ENCODE measurements at regions not wholly inside any gene's neighbourhood (a gene's known extent, or its start where the extent isn't known, plus 50 kb on each side); places are given as distances from the start of the nearest gene placed in this dataset.

- no peak overlapping the region for H4K8ac ChIP-seq (ENCODE audit: low read depth, low read length)
- no peak overlapping the region for H4K91ac ChIP-seq (ENCODE audit: low read depth, low read length)
- H2AK5ac ChIP-seq (ENCODE audit: low read length) = no peak overlapping the region
- no peaks in the 10 kb centered on the region for H3K79me1 ChIP-seq (ENCODE audit: low read length)
- peaks cover 6% of the 10 kb centered on the region for H3K9me3 ChIP-seq (ENCODE audit: insufficient read depth, low read depth, low read length)
- H3K27me3 ChIP-seq (ENCODE audit: insufficient read depth, low read length) = no peaks in the 10 kb centered on the region
- H2BK12ac ChIP-seq (ENCODE audit: low read length) = no peak overlapping the region
- no peaks in the 10 kb centered on the region for H3K36me3 ChIP-seq (ENCODE audit: control insufficient read depth in 1 of 2, insufficient read depth in 2 of 2, low read length in 2 of 2)
- no peak overlapping the region for H3K9ac ChIP-seq (ENCODE audit: low read length)
- no peak overlapping the region for H2BK120ac ChIP-seq (ENCODE audit: insufficient read depth, low read length, poor library complexity)
- no peak overlapping the region for H3K4me3 ChIP-seq (ENCODE audit: low read depth, low read length)
- H4K12ac ChIP-seq (ENCODE audit: low read depth, low read length) = no peak overlapping the region
- no peak overlapping the region for H3K14ac ChIP-seq (ENCODE audit: low read length)
- no peak overlapping the region for H3K4ac ChIP-seq (ENCODE audit: low read depth, low read length)
- no peaks in the 10 kb centered on the region for H3K4me1 ChIP-seq (ENCODE audit: control insufficient read depth in 1 of 2, insufficient read depth in 2 of 2, low read length in 2 of 2)
- no peak overlapping the region for H3K23ac ChIP-seq (ENCODE audit: low read length)
- no peak overlapping the region for H3K18ac ChIP-seq (ENCODE audit: low read length)
- H3K4me2 ChIP-seq (ENCODE audit: low read length) = no peak overlapping the region
- no peak overlapping the region for H2BK5ac ChIP-seq (ENCODE audit: low read depth, low read length, poor library complexity)
- H3K79me2 ChIP-seq (ENCODE audit: control insufficient read depth, insufficient read depth, low read length, poor library complexity) = no peaks in the 10 kb centered on the region
- H2AFZ ChIP-seq (ENCODE audit: insufficient read depth, low read length, poor library complexity) = no peak overlapping the region
- no peak for DNase-seq
- no CpG with 5 or more reads among the region's 22 CpGs for WGBS (ENCODE audit: extremely low coverage, insufficient coverage, insufficient read length)
- no peak overlapping the region for H3K27ac ChIP-seq (ENCODE audit: low read depth, low read length)
These were observed 289.9 kb upstream of the MC4R start for GRCh38 chr18:60662491-60662890.

DNA sequence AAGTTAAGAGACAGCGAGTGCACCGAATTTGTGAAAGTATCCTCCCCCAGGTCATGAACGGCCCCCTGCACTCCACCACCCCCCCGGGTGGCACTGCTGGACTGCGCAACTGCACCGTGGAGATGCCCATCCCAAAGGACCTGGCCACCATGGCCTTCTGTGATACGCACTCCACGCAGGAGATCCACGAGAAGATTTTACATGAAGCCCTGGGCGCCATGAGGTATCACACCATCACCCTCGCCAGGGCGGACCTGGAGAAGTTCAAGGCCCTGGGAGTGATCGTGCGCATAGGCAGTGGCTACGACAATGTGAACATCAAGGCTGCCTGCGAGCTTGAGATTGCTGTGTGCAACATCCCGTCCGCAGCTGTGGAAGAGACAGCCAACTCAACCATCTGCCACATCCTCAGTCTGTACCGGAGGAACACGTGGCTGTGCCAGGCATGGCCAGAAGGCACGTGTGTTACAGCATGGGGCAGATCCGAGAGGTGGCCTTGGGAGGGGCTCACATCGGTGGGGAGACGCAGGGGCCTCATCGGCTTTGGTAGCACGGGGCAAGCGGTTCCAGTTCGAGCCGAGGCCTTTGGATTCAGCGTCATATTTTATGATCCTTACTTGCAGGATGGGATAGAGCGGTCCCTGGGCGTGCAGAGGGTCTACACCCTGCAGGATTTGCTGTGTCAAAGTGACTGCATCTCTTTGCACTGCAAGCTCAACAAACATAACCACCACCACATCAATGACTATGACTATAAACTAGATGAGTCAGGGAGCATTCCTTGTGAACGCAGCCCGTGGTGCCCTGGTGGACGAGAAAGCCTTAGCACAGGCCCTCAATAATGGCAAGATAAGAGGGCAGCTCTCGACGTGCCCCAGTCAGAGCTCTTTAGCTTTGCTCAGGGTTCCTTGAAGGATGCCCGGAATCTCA, 290.8 kb upstream of the MC4R start:
- Histone ChIP-seq H3K4ac (ENCODE audit: low read depth, low read length) (no peak overlapping the region), H3K4me2 (ENCODE audit: low read length) (no peak overlapping the region), H2BK12ac (ENCODE audit: low read length) (no peak overlapping the region), H3K18ac (ENCODE audit: low read length) (no peak overlapping the region), H3K79me1 (ENCODE audit: low read length) (no peaks in the 10 kb centered on the region), H3K9me3 (ENCODE audit: insufficient read depth, low read depth, low read length) (peaks cover 6% of the 10 kb centered on the region), H3K14ac (ENCODE audit: low read length) (no peak overlapping the region), H3K4me1 (ENCODE audit: control insufficient read depth in 1 of 2, insufficient read depth in 2 of 2, low read length in 2 of 2) (no peaks in the 10 kb centered on the region), H4K12ac (ENCODE audit: low read depth, low read length) (no peak overlapping the region), H3K79me2 (ENCODE audit: control insufficient read depth, insufficient read depth, low read length, poor library complexity) (no peaks in the 10 kb centered on the region), H3K27ac (ENCODE audit: low read depth, low read length) (no peak overlapping the region), H2AFZ (ENCODE audit: insufficient read depth, low read length, poor library complexity) (no peak overlapping the region), H3K4me3 (ENCODE audit: low read depth, low read length) (no peak overlapping the region), H3K9ac (ENCODE audit: low read length) (no peak overlapping the region), H3K23ac (ENCODE audit: low read length) (no peak overlapping the region), H2BK120ac (ENCODE audit: insufficient read depth, low read length, poor library complexity) (no peak overlapping the region), H4K8ac (ENCODE audit: low read depth, low read length) (no peak overlapping the region), H4K91ac (ENCODE audit: low read depth, low read length) (no peak overlapping the region), H3K36me3 (ENCODE audit: control insufficient read depth in 1 of 2, insufficient read depth in 2 of 2, low read length in 2 of 2) (no peaks in the 10 kb centered on the region), H2BK5ac (ENCODE audit: low read depth, low read length, poor library complexity) (no peak overlapping the region), H3K27me3 (ENCODE audit: insufficient read depth, low read length) (no peaks in the 10 kb centered on the region), H2AK5ac (ENCODE audit: low read length) (no peak overlapping the region)
- WGBS (ENCODE audit: extremely low coverage, insufficient coverage, insufficient read length) = no CpG with 5 or more reads among the region's 38 CpGs
- DNase-seq = no peak

GRCh38 chr18:60664736-60665135, 292.2 kb upstream of the MC4R start:
- H3K36me3 ChIP-seq (ENCODE audit: control insufficient read depth in 1 of 2, insufficient read depth in 2 of 2, low read length in 2 of 2) = no peaks in the 10 kb centered on the region
- H2AK5ac ChIP-seq (ENCODE audit: low read length) = no peak overlapping the region
- WGBS (ENCODE audit: extremely low coverage, insufficient coverage, insufficient read length) = no CpG with 5 or more reads among the region's 4 CpGs
- H3K4ac ChIP-seq (ENCODE audit: low read depth, low read length) = no peak overlapping the region
- no peak overlapping the region for H4K12ac ChIP-seq (ENCODE audit: low read depth, low read length)
- peaks cover 6% of the 10 kb centered on the region for H3K9me3 ChIP-seq (ENCODE audit: insufficient read depth, low read depth, low read length)
- H3K4me3 ChIP-seq (ENCODE audit: low read depth, low read length) = no peak overlapping the region
- H3K27ac ChIP-seq (ENCODE audit: low read depth, low read length) = no peak overlapping the region
- no peak overlapping the region for H3K23ac ChIP-seq (ENCODE audit: low read length)
- H2AFZ ChIP-seq (ENCODE audit: insufficient read depth, low read length, poor library complexity) = no peak overlapping the region
- no peaks in the 10 kb centered on the region for H3K79me2 ChIP-seq (ENCODE audit: control insufficient read depth, insufficient read depth, low read length, poor library complexity)
- no peak overlapping the region for H3K4me2 ChIP-seq (ENCODE audit: low read length)
- no peak overlapping the region for H3K14ac ChIP-seq (ENCODE audit: low read length)
- no peak overlapping the region for H4K91ac ChIP-seq (ENCODE audit: low read depth, low read length)
- H3K4me1 ChIP-seq (ENCODE audit: control insufficient read depth in 1 of 2, insufficient read depth in 2 of 2, low read length in 2 of 2) = no peaks in the 10 kb centered on the region
- no peak overlapping the region for H2BK12ac ChIP-seq (ENCODE audit: low read length)
- DNase-seq = no peak
- no peaks in the 10 kb centered on the region for H3K79me1 ChIP-seq (ENCODE audit: low read length)
- no peak overlapping the region for H3K18ac ChIP-seq (ENCODE audit: low read length)
- H3K27me3 ChIP-seq (ENCODE audit: insufficient read depth, low read length) = no peaks in the 10 kb centered on the region
- no peak overlapping the region for H4K8ac ChIP-seq (ENCODE audit: low read depth, low read length)
- H2BK5ac ChIP-seq (ENCODE audit: low read depth, low read length, poor library complexity) = no peak overlapping the region
- H3K9ac ChIP-seq (ENCODE audit: low read length) = no peak overlapping the region
- H2BK120ac ChIP-seq (ENCODE audit: insufficient read depth, low read length, poor library complexity) = no peak overlapping the region

GRCh38 chr18:60667016-60667415, 294.4 kb upstream of the MC4R start:
- H3K9ac ChIP-seq (ENCODE audit: low read length) = no peak overlapping the region
- no peak overlapping the region for H3K4me3 ChIP-seq (ENCODE audit: low read depth, low read length)
- H3K27me3 ChIP-seq (ENCODE audit: insufficient read depth, low read length) = no peaks in the 10 kb centered on the region
- no peak overlapping the region for H4K91ac ChIP-seq (ENCODE audit: low read depth, low read length)
- no peaks in the 10 kb centered on the region for H3K36me3 ChIP-seq (ENCODE audit: control insufficient read depth in 1 of 2, insufficient read depth in 2 of 2, low read length in 2 of 2)
- DNase-seq = no peak
- H2BK5ac ChIP-seq (ENCODE audit: low read depth, low read length, poor library complexity) = no peak overlapping the region
- H3K79me1 ChIP-seq (ENCODE audit: low read length) = no peaks in the 10 kb centered on the region
- H2AK5ac ChIP-seq (ENCODE audit: low read length) = no peak overlapping the region
- no peak overlapping the region for H2BK12ac ChIP-seq (ENCODE audit: low read length)
- no peak overlapping the region for H3K27ac ChIP-seq (ENCODE audit: low read depth, low read length)
- H3K4ac ChIP-seq (ENCODE audit: low read depth, low read length) = no peak overlapping the region
- H4K8ac ChIP-seq (ENCODE audit: low read depth, low read length) = no peak overlapping the region
- no peak overlapping the region for H2BK120ac ChIP-seq (ENCODE audit: insufficient read depth, low read length, poor library complexity)
- H3K9me3 ChIP-seq (ENCODE audit: insufficient read depth, low read depth, low read length) = peaks cover 6% of the 10 kb centered on the region
- no peak overlapping the region for H3K23ac ChIP-seq (ENCODE audit: low read length)
- no peak overlapping the region for H3K4me2 ChIP-seq (ENCODE audit: low read length)
- no peak overlapping the region for H4K12ac ChIP-seq (ENCODE audit: low read depth, low read length)
- no peaks in the 10 kb centered on the region for H3K79me2 ChIP-seq (ENCODE audit: control insufficient read depth, insufficient read depth, low read length, poor library complexity)
- H3K18ac ChIP-seq (ENCODE audit: low read length) = no peak overlapping the region
- no CpG with 5 or more reads among the region's 1 CpG for WGBS (ENCODE audit: extremely low coverage, insufficient coverage, insufficient read length)
- no peaks in the 10 kb centered on the region for H3K4me1 ChIP-seq (ENCODE audit: control insufficient read depth in 1 of 2, insufficient read depth in 2 of 2, low read length in 2 of 2)
- H2AFZ ChIP-seq (ENCODE audit: insufficient read depth, low read length, poor library complexity) = no peak overlapping the region
- no peak overlapping the region for H3K14ac ChIP-seq (ENCODE audit: low read length)
